ENCODE measurements at regions not wholly inside any gene's neighbourhood (a gene's known extent, or its start where the extent isn't known, plus 50 kb on each side); places are given as distances from the start of the nearest gene placed in this dataset.

DNA sequence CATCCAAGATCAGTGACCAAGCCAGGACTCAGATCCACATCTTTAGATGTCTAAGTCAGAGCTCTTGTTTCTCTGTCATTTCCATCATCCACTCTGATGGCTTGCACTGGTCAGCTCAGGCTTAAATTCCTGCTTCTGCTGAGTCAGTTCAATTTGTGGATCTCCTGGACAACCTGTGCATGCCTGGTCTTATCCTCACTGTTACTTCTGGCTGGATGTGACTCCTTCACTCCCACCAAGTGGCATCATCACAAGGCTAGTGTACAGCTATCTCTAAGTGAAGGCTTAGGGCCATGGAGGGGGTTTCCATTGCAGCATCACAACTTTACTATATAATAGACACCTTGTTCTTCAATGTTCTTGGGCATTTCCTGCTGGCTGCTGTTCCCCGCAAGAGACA is 102.9 kb downstream of the EMP1 start:
- TF ChIP-seq CTCF (IDR thresholded peaks at IDR 0.05) (no peak), POLR2A (IDR thresholded peaks at IDR 0.05) (no peak), POLR2AphosphoS5 (IDR thresholded peaks at IDR 0.05) (no peak)
